HCT116 (cell line): ENCODE measurements at regions not wholly inside any gene's neighbourhood (a gene's known extent, or its start where the extent isn't known, plus 50 kb on each side); places are given as distances from the start of the nearest gene placed in this dataset.

Experiments
- ATAC-seq: fragments of 200-7000 bp; cut with Tn5 transposase; 2 replicates; pipeline ENCODE4 v1.9.1; 2020; ENCODE audit warnings: mild to moderate bottlenecking, moderate library complexity
- BruUV-seq: library from RNA; stranded (reverse); fragments of 400-500 nt; replicated peaks from 2 replicates; lab custom pipeline; 2021; lab: Mats Ljungman, UMichigan
- CTCF ChIA-PET: fragments of 300-600 bp; sonication (Branson Sonifier 250); formaldehyde crosslinking; loops from one replicate; lab custom pipeline; 2021; ENCODE audit warnings: antibody characterized with exemption; lab: Charles Lee
- POLR2A ChIA-PET: fragments of 300-600, 350-600 bp; sonication (Branson Sonifier 250); formaldehyde crosslinking; loops from one replicate; lab custom pipeline; 2021; ENCODE audit warnings: antibody characterized with exemption; lab: Charles Lee
- RAD21 ChIA-PET, 2 experiments: fragments of 300-600 bp; sonication (Branson Sonifier 250); formaldehyde crosslinking; loops; one replicate each; lab custom pipeline; 2023; ENCODE audit warnings: low total read pairs in 2 of 2; ENCODE audit not compliant: uncharacterized antibody in 2 of 2, unreplicated experiment in 2 of 2, low non-redundant PET in 1 of 2; lab: Charles Lee
- DNase-seq: peaks from one replicate; pipeline ENCODE4 v3.0.0-alpha.2; 2010; ENCODE audit warnings: low read depth, low spot score
- H2AFZ ChIP-seq: fragments of 200-600 bp; shearing (Covaris generic), sonication (generic); 2 replicates; pipeline ENCODE4 v1.6.1; 2017; ENCODE audit warnings: low read depth, mixed run types, mixed read lengths, antibody characterized with exemption, low read length; ENCODE audit not compliant: poor library complexity, severe bottlenecking
- H3K27ac ChIP-seq: 2 replicates; pipeline ENCODE4 v1.5.1; 2012; ENCODE audit warnings: low read depth, low read length
- H3K27me3 ChIP-seq: fragments of 200-600 bp; sonication (generic); 2 replicates; pipeline ENCODE4 v1.6.1; 2016; ENCODE audit warnings: mixed run types, low read length, mixed read lengths; ENCODE audit not compliant: insufficient read depth
- H3K36me3 ChIP-seq, 2 experiments: fragments of 200-500 bp in 1 of 2; fragments of 200-600 bp in 1 of 2; sonication (Bioruptor generic) in 1 of 2; sonication (generic) in 1 of 2; 2 replicates each; pipeline versions ENCODE4 v1.5.1 to v1.6.1; 2014 to 2016; ENCODE audit warnings: low read length in 2 of 2, inconsistent platforms in 1 of 2, mixed read lengths in 1 of 2, mixed run types in 1 of 2; ENCODE audit not compliant: insufficient read depth in 2 of 2, control insufficient read depth in 1 of 2
- H3K4me1 ChIP-seq, 2 experiments: fragments of 200-600 bp in 1 of 2; sonication (generic) in 1 of 2; 2 replicates each; pipeline versions ENCODE4 v1.5.1 to v1.6.1; 2012 to 2017; ENCODE audit warnings: low read length in 2 of 2, inconsistent platforms in 1 of 2, mild to moderate bottlenecking in 1 of 2, mixed read lengths in 1 of 2, mixed run types in 1 of 2, moderate library complexity in 1 of 2; ENCODE audit not compliant: insufficient read depth in 2 of 2, control insufficient read depth in 1 of 2
- H3K4me2 ChIP-seq: fragments of 200-600 bp; sonication (generic); 2 replicates; pipeline ENCODE4 v1.6.1; 2017; ENCODE audit warnings: mixed run types, low read length, mixed read lengths
- H3K4me3 ChIP-seq, 2 experiments: fragments of 200-600 bp in 1 of 2; sonication (generic) in 1 of 2; replicated peaks in 1 of 2; 2 replicates each; pipeline ENCODE4 v1.5.1; 2011 to 2016; ENCODE audit warnings: low read length in 2 of 2, control low read depth in 1 of 2, low read depth in 1 of 2, mild to moderate bottlenecking in 1 of 2, mixed read lengths in 1 of 2, mixed run types in 1 of 2
- H3K79me2 ChIP-seq: fragments of 200-600 bp; sonication (generic); 2 replicates; pipeline ENCODE4 v1.6.1; 2017; ENCODE audit warnings: mild to moderate bottlenecking, mixed run types, low read length, moderate library complexity, mixed read lengths; ENCODE audit not compliant: insufficient read depth
- H3K9ac ChIP-seq: fragments of 200-600 bp; sonication (generic); 2 replicates; pipeline ENCODE4 v1.6.1; 2016; ENCODE audit warnings: low read length, mixed read lengths
- H3K9me2 ChIP-seq: fragments of 200-600 bp; sonication (generic), shearing (Covaris generic); 2 replicates; pipeline ENCODE4 v1.6.1; 2017; ENCODE audit warnings: mixed run types, mild to moderate bottlenecking, moderate library complexity; ENCODE audit not compliant: insufficient read depth
- H3K9me3 ChIP-seq, 2 experiments: fragments of 200-500 bp in 1 of 2; fragments of 200-600 bp in 1 of 2; sonication (Bioruptor generic) in 1 of 2; sonication (generic) in 1 of 2; 2 replicates each; pipeline ENCODE4 v1.6.1; 2014 to 2017; ENCODE audit warnings: low read length in 2 of 2, mixed read lengths in 2 of 2, inconsistent platforms in 1 of 2, low read depth in 1 of 2, mild to moderate bottlenecking in 1 of 2, mixed run types in 1 of 2, moderate library complexity in 1 of 2; ENCODE audit not compliant: control insufficient read depth in 1 of 2, insufficient read depth in 1 of 2
- H4K20me1 ChIP-seq: fragments of 200-600 bp; sonication (generic), shearing (Covaris generic); 2 replicates; pipeline ENCODE4 v1.6.1; 2017; ENCODE audit warnings: mixed run types, mild to moderate bottlenecking, moderate library complexity; ENCODE audit not compliant: insufficient read depth
- CEBPB ChIP-seq: IDR thresholded peaks from 2 replicates; pipeline ENCODE4 v1.6.1; 2012; ENCODE audit warnings: low read depth
- CTCF ChIP-seq, 3 experiments: fragments of 200-600 bp in 1 of 3; sonication (generic) in 1 of 3; IDR thresholded peaks in 2 of 3; conservative IDR thresholded peaks in 1 of 3; 2 replicates each; pipeline ENCODE4 v1.5.1; 2012 to 2017; ENCODE audit warnings: low read depth in 2 of 3, low read length in 2 of 3, antibody characterized with exemption in 1 of 3, borderline replicate concordance in 1 of 3, control low read depth in 1 of 3, mild to moderate bottlenecking in 1 of 3, mixed read lengths in 1 of 3, mixed run types in 1 of 3, moderate library complexity in 1 of 3; ENCODE audit not compliant: insufficient read depth in 1 of 3
- EGR1 ChIP-seq: IDR thresholded peaks from 2 replicates; pipeline ENCODE4 v1.6.1; 2012; ENCODE audit warnings: low read depth
- ELF1 ChIP-seq: IDR thresholded peaks from 2 replicates; pipeline ENCODE4 v1.6.1; 2012; ENCODE audit warnings: low read depth, borderline replicate concordance
- EZH2 ChIP-seq: fragments of 200-600 bp; sonication (generic); IDR thresholded peaks from 2 replicates; pipeline ENCODE4 v1.6.1; 2017; ENCODE audit warnings: antibody characterized with exemption, mixed run types
- EZH2phosphoT487 ChIP-seq: fragments of 200-600 bp; IDR thresholded peaks from 2 replicates; pipeline ENCODE4 v1.6.1; 2018; ENCODE audit warnings: antibody characterized with exemption, borderline replicate concordance
- FOSL1 ChIP-seq: IDR thresholded peaks from 2 replicates; pipeline ENCODE4 v1.6.1; 2012; ENCODE audit warnings: low read depth
- JUND ChIP-seq: IDR thresholded peaks from 2 replicates; pipeline ENCODE4 v1.6.1; 2012
- POLR2AphosphoS5 ChIP-seq: IDR thresholded peaks from 2 replicates; pipeline ENCODE4 v1.6.1; 2011; ENCODE audit warnings: mild to moderate bottlenecking, low read depth, low read length, moderate library complexity
- SIN3A ChIP-seq: IDR thresholded peaks from 2 replicates; pipeline ENCODE4 v1.6.1; 2012; ENCODE audit warnings: low read depth
- SP1 ChIP-seq: IDR thresholded peaks from 2 replicates; pipeline ENCODE4 v1.6.1; 2012; ENCODE audit warnings: low read depth
- SRF ChIP-seq: IDR thresholded peaks from 2 replicates; pipeline ENCODE4 v1.6.1; 2012; ENCODE audit warnings: low read depth
- TCF7L2 ChIP-seq: IDR thresholded peaks from 2 replicates; pipeline ENCODE4 v1.7.0; 2011; ENCODE audit warnings: borderline replicate concordance, inconsistent platforms; ENCODE audit not compliant: insufficient read depth, insufficient read length; ENCODE audit errors: extremely low read depth
- ZNF274 ChIP-seq: fragments of 200-500 bp; sonication (Bioruptor generic); IDR thresholded peaks from 2 replicates; pipeline ENCODE4 v1.6.1; 2014; ENCODE audit warnings: mild to moderate bottlenecking, low read depth, low read length, inconsistent platforms
- intact Hi-C: fragments of 100-400 bp; cut with micrococcal nuclease; formaldehyde crosslinking; loops from 2 replicates; pipeline ENCODE4 v1.10.0; 2022
- TF ChIP-seq, protein P1 (sequence below): IDR thresholded peaks from 2 replicates; pipeline ENCODE4 v1.6.1; 2012
- TF ChIP-seq, protein P2 (sequence below): IDR thresholded peaks from 2 replicates; pipeline ENCODE4 v1.6.1; 2012; ENCODE audit warnings: low read depth
- TF ChIP-seq, protein P3 (sequence below): IDR thresholded peaks from 2 replicates; pipeline ENCODE4 v1.6.1; 2012

DNA sequence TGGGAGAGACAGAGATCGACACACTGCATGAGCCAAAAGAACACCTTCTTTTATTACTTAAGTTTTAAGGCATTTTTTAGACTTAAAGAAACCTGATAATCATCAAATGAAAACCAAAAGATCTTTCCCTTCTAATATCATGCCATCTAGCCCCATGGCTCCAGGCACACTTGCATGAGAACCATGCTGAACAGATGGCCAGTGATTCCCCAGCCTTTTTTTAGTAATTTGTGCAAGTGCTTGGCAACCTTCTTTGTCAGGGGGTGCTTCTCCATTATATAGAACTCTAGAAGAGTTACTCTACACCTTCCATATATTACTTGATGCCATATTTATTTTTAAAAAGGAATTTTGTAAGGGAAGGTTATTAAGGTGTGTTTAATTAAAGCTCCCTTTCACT lies 182.2 kb upstream of the TEX13C start (continued):
- TF ChIP-seq CTCF (IDR thresholded peaks at IDR 0.05 in 2 of 3, conservative IDR thresholded peaks at IDR 0.05 in 1 of 3; ENCODE audit: borderline replicate concordance in 1 of 3, insufficient read depth in 1 of 3, low read depth in 2 of 3, low read length in 2 of 3) (no peak), POLR2AphosphoS5 (no peak), SIN3A (no peak), SP1 (no peak), TCF7L2 (no peak), CEBPB (no peak), EZH2phosphoT487 (no peak), EZH2 (no peak), FOSL1 (no peak), ELF1 (no peak), JUND (no peak)
- TF ChIP-seq, protein P1, sequence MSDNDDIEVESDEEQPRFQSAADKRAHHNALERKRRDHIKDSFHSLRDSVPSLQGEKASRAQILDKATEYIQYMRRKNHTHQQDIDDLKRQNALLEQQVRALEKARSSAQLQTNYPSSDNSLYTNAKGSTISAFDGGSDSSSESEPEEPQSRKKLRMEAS, result no peak

DNA sequence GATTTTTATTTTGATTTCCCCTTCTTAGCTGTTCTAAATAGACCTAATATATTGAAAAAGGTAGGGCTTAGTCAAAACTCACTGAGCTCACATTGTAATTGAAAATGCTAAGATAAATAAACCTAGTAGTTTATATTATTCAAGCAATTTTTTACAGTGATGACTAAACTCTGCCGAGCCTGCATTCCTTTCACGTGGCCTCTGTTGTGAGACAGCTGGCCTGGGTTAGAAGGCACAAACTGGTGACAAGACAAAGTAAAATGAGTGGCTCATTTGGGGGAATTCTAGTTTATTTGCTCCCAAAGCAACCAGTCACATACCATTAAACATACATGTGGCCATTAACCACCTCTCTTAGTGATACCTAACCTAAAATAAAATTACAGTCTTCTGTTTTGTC lies 169.4 kb upstream of the TEX13C start:
- no peaks in the 10 kb centered on the region for H3K27me3 ChIP-seq
- H3K4me2 ChIP-seq, result no peak overlapping the region
- RAD21 ChIA-PET, result no interaction called here
- no peak overlapping the region for H3K27ac ChIP-seq
- BruUV-seq, result no TSS peak
- H3K9me2 ChIP-seq, result no peaks in the 10 kb centered on the region
- no peaks in the 10 kb centered on the region for H4K20me1 ChIP-seq
- no peaks in the 10 kb centered on the region for H3K36me3 ChIP-seq
- intact Hi-C loops, result no loop called here
- H2AFZ ChIP-seq, result no peak overlapping the region
- H3K9me3 ChIP-seq, result no peaks in the 10 kb centered on the region
- H3K4me1 ChIP-seq, result no peaks in the 10 kb centered on the region
- POLR2A ChIA-PET, result no interaction called here
- TF ChIP-seq EGR1 (no peak), SIN3A (no peak), FOSL1 (no peak), SRF (no peak), CEBPB (no peak), ZNF274 (no peak)
- TF ChIP-seq, protein P2, sequence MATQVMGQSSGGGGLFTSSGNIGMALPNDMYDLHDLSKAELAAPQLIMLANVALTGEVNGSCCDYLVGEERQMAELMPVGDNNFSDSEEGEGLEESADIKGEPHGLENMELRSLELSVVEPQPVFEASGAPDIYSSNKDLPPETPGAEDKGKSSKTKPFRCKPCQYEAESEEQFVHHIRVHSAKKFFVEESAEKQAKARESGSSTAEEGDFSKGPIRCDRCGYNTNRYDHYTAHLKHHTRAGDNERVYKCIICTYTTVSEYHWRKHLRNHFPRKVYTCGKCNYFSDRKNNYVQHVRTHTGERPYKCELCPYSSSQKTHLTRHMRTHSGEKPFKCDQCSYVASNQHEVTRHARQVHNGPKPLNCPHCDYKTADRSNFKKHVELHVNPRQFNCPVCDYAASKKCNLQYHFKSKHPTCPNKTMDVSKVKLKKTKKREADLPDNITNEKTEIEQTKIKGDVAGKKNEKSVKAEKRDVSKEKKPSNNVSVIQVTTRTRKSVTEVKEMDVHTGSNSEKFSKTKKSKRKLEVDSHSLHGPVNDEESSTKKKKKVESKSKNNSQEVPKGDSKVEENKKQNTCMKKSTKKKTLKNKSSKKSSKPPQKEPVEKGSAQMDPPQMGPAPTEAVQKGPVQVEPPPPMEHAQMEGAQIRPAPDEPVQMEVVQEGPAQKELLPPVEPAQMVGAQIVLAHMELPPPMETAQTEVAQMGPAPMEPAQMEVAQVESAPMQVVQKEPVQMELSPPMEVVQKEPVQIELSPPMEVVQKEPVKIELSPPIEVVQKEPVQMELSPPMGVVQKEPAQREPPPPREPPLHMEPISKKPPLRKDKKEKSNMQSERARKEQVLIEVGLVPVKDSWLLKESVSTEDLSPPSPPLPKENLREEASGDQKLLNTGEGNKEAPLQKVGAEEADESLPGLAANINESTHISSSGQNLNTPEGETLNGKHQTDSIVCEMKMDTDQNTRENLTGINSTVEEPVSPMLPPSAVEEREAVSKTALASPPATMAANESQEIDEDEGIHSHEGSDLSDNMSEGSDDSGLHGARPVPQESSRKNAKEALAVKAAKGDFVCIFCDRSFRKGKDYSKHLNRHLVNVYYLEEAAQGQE, result no peak
- TF ChIP-seq, protein P1, result no peak
- TF ChIP-seq, protein P3, sequence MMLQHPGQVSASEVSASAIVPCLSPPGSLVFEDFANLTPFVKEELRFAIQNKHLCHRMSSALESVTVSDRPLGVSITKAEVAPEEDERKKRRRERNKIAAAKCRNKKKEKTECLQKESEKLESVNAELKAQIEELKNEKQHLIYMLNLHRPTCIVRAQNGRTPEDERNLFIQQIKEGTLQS, result no peak
- no peak for DNase-seq
- H3K4me3 ChIP-seq, result no peak overlapping the region
- no peaks in the 10 kb centered on the region for H3K79me2 ChIP-seq
- no peak overlapping the region for H3K9ac ChIP-seq
- CTCF ChIA-PET, result no interaction called here
- no peak for ATAC-seq
